Astrocyte of the hippocampus (primary cell): ENCODE measurements at regions not wholly inside any gene's neighbourhood (a gene's known extent, or its start where the extent isn't known, plus 50 kb on each side); places are given as distances from the start of the nearest gene placed in this dataset.
A peak's percentile ranks its signal among the peaks of the same experiment; 100 is the strongest.

Experiments
- DNase-seq: peaks from one replicate; pipeline ENCODE4 v3.0.0; 2011; ENCODE audit warnings: low read depth, low spot score

DNA sequence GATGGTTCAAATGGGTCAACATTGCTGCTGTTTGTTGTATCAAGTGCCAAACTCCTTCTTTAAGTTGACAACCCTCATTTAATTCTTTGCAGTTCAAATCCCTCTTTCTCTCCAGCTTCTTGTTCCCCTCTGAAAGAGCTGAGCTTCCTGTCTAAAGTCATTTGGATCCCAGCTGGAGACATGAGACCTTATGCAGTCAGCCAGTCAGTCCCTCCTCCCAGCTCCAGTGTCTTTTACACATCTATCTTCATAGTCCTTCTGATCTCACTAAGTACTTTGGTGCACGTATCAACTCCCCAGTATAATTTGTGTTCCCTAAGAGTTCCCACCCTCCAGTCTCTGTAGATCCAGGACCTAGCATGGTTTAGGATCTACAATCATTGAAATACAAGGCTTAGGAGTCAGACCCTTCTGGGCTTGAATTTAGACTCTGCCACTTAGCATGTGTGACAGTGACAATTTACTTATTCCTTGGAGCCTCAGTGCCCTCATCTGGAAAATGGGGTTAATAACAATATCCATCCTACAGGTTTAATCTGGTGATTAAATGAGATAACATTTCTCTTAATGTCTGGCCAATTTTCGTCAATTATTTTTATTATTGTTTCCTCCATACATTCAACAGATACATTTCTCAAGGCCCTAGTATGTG lies 102.8 kb upstream of the SEMA6D start:
- DNase-seq = no peak

DNA sequence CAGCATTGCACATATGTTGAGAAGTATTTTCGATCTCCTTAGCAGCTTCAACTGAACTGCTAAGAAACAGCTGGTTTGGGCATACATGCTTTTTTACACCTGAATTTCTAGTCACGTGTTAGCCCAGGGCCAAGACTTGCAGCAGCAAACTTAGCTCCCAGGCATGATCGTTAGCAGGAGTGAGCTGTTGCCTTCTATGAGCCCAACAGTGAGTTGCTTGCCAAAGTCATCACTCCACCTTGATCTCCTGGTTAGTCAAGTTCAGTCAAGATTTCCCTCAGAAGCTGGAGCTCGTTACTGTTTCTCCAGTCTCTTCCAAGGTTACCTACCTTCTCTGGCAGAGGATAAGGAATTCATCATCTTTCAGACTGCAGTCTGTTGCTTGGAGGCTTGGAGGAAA lies 100.4 kb upstream of the SEMA6D start:
- no peak for DNase-seq

DNA sequence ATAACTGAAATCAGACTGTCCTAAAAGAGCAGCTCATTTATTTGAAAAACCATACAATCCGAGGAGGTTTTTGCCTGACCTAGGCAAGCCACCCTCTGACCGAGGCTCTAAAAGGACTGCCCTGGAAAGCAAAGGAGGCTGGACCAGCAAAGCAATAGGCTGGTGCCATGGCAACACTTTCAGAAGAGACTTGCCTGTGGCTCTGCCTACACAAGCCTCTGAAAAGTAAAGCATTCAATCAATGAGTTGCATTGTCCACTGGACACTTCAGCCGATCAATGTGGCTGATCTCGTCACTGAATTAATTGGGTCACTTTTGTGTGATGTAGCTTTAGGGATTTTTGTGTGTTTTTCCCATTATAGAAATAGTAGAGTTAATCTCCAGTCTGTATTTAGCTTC lies 99.1 kb upstream of the SEMA6D start:
- DNase-seq = no peak

DNA sequence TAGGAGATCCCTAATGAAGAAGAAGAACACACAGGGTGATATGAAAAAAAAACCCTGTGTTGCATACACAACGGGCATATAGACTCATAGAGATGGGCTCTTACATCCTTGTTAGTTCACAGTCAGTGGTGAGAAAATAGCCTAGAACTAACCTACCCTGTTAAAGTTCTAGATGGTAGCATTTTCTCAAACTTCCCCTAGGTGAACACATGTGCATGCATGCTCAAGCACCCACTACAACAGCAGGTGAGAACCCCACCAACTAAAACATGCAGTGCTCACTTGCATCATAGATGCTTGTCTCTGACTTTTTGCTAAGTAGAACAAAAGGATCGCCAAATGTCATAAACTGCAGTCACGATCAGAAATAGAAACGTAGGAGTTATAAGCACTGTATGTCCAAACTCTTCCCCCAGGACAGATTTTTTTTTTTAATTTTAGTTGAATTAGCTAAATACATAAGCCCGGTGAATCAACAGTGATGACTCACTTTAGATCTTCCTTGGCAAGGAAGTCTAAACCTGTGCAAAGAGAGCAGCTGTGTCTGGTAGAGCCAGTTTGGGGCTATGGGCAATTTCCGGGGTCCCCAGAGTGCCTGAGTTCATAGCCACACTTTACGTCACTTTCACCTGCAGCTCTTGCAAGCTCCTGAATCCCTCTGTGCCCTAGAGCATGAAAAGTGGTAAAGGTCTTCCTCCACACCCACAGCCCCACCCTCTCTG lies 96.2 kb upstream of the SEMA6D start:
- no peak for DNase-seq

DNA sequence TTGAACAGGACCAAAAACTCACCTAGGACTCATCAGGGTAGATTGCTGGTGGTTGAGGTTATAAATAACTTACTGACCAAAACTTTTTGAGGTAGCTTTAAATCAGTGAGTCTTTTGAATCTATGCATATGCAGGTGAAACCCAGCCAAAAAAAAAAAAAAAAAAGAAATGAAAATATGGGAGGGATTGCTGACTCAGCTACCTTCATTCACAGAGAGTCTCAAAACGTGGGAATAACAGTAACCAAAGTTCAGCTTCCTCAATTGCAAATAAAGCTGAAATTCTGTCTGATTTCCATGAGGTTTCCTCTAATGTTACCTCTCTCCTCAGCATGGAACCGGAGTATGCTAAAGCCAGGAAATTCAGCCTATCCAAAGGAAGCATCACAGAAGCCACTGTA lies 95.2 kb upstream of the SEMA6D start:
- no peak for DNase-seq

DNA sequence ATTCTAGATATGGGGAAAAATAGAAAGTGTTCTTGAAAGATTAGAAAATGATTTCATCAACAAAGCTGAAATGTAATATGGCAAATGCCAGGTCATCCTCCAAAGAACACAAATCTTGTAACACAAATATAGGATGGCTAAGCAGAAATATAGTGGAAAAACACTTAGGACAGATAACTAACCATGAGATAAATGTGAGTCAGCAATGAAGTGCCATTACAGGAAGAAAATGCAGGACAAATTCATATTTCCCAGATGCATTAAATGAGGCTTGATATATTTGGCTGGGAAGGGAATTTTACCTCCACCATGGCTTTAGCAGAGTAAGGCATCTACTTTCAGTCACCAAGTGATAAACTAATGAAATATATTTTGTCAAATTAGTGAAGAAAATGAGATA lies 92.8 kb upstream of the SEMA6D start:
- no peak for DNase-seq

DNA sequence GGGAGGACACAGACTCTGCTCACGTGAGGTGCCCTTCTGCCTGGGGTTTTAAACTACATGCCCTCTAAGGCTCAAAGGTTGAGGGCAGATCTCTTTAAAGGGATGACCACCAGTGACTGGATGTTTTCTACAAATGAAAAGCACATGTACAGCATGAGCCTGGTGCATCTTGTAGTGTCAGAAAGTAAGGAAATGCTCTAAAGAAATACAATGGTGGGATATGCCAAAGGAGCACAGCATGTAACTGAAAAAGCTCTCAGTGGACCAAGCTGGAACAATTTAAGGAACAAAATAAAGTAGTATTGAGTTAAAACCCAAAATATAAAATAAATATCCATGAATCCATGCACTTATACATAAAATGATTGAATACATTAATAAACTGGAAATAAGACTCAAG lies 78.3 kb upstream of the SEMA6D start:
- DNase-seq = no peak

DNA sequence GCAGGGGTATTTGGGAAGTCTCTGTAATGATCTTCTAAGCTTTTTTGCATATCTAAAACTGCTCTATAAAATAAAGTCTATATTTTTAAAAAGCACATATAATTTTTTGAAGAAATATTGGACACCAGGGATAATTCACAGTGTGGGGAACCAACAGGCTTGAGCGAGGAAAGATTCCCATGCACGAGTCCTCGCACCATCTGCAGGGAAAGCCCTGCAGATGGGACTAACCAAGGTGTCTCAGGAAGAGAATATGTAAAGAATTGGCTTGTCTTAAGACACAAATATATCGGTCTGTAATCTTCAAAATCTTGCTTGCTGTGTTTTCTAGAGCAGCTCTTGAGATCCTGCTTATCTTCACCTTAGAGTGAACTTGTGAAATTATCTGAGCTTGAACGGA lies 77.2 kb upstream of the SEMA6D start:
- no peak for DNase-seq

DNA sequence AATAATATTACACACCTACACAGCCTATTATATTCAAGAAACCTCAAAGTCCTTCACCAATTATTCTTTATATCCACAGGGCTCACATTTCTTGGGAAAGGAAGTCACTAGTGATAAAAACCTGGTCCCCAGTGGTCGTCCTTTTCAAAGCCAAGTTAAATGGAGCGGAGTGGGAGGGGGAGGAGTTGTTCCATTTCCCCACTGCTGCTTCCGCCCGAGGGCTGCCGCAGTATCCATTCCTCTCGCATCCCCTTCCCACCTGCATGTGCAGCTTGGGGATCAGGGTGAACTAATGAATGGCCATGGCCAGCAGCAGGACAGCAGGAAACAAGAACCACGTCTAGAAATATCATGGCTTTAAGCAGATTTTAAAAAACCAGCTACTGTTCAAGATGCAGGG lies 76.4 kb upstream of the SEMA6D start:
- DNase-seq = no peak

DNA sequence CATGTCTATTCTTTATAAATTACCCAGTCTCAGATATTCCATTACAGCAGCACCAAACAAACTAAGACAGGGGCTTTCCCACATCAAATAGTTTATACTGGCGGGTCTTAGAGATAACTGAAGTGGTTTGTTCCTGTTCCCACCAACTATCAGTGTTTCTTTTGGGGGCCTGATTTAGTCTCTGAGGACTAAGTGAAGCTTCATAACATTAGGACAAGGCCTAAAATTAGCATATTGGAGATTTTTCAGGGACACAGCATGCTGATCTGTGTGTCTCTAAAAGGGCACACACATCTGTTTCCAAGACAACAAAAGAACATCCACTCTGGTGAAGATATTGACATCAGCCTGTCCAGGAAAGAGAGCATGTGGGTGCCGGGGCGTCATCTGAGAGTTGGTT lies 72.6 kb upstream of the SEMA6D start:
- no peak for DNase-seq

DNA sequence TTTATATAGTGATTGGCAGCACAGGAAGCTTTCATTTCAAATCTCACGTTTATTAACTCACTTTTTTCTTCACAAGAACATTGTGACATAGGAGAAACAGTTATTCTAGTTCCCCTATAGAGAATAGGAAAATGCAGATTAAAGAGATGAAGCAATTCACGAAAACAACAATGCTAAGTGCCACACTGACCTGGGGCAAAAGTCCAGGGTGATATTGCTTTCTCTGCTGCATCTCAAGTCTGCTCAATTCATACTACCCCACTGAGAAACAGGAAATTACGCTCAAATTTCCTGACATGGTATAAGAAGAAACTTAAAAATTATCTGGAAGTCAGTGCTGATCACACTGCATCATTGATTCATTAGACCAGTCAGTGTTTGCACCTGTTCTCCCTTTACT lies 66.7 kb upstream of the SEMA6D start:
- DNase-seq = no peak

DNA sequence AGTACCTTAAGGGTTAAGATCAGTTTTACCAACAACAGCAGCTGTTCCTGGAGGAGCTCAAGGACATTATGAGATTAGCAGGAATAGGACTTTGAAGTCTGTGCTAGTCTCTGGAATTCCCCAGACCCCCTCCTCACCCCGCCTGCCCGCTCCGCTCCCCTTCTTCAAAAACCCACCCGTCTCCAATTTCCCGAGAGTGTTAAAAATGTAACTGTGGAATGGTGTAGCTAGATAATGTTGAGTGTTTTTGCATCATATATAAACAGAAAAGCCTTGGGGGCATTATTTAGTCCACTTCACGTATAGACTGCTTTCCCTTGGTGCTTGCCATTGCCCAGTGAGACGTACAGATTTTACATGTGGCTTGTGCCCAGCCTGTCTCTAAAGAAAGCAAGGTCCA lies 65.0 kb upstream of the SEMA6D start:
- no peak for DNase-seq

DNA sequence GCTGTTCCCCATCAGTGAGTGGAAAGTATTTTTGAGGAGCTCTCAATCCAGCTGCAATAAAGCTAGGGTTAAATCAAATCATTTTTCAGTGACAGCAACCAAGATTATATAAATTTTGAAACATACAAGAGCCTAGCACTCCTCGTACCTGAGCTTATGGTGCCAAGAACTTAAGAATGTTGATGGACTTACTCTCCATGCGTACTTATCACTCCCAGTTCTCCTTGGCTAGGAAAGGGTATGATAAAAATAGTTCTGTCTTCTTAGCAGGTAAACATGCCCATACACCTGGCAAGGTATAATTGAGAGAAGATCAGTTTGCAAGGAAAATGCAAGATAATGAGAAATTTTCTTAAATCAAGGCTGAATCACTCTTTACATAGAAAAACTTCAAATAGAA lies 64.5 kb upstream of the SEMA6D start:
- DNase-seq = no peak

DNA sequence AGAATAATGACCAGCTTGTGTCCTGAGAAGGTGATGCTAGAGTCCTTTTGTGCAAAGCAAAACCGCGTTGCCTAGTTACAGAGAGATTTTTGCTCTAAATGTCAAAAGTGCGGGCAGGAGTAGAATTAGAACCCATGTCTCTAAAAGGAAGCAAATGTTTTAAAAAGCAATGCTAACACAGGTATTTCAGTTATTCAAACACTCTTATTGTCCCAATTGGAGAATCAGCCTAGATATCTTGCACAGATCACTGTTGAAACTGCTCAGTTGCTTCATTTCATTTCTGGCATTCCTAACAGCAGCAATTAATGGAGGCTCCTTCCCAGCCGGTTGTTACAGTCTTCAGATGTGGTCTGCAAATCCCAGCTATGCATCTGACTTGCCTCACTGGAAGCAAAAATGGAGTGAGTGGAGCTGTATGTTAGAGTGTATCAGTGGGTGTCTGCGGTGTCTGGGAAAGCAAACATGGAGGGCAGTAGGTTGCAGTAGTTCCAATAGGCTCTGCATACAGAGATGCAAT lies 55.6 kb upstream of the SEMA6D start:
- no peak for DNase-seq

DNA sequence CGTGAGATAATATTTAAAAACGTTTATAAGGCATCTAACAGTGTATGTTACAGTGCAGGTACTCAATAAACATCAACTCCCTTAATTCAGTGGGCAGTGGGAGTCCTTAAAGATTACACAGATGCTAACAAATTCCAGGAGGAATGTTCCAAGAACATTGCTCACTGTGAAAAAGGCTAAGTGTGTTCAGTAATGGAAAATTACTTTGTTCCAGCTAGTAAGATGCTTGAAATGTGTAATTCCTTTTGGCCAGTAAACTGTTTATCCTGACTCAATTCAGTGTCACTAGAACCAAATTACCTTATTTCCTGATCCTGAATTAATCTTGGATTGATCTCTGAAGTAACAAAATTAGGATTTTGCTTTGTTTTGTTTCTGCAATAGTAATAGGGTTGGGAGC lies 54.2 kb upstream of the SEMA6D start:
- DNase-seq = peak; percentile 6
